NCI-H748 (cell line): ENCODE measurements at regions not wholly inside any gene's neighbourhood (a gene's known extent, or its start where the extent isn't known, plus 50 kb on each side); places are given as distances from the start of the nearest gene placed in this dataset.

Experiments used
- DNase-seq: peaks from one replicate; lab custom pipeline; 2025; ENCODE audit not compliant: unreplicated experiment; lab: John Stamatoyannopoulos, UW

GRCh38 chr20:10986586-10986985 is 312.8 kb upstream of the JAG1 start:
- DNase-seq, result no peak

GRCh38 chr20:10987651-10988383 is 314.0 kb upstream of the JAG1 start:
- no peak for DNase-seq

DNA sequence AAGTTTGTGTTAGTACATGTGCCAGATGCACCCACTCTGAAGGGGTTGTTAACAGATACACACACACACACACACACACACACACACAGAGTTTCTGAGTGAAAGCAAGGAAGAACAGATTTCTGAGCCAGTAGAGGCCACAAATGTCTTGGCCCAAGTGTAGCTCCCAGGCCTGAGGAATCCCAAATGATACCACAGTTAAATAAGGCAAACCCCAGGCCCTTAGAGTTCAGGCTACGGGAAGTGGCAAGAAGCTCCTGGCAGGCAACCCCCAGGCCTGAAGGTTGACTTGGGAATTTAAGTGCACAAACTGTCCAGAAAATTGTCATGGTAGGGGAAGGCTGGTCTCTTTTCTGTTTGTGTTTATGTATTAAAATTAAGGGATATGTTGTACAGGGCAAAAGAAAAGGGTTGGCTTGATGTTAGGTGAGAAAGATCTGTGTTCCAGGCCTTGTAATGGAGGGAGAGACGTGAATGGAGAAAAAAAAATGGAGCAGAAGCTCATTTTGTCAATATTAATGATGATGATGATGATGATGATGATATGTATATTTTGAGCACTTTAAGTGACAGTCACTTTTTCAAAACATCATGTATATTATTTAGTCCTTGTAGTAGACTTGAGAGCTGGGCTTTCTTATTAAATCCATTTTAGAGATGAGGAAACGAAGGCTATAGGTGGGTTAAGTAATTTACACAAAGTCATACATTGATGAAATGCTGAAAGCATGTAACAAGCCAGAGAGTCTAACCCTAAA is 317.0 kb upstream of the JAG1 start:
- DNase-seq, result no peak

DNA sequence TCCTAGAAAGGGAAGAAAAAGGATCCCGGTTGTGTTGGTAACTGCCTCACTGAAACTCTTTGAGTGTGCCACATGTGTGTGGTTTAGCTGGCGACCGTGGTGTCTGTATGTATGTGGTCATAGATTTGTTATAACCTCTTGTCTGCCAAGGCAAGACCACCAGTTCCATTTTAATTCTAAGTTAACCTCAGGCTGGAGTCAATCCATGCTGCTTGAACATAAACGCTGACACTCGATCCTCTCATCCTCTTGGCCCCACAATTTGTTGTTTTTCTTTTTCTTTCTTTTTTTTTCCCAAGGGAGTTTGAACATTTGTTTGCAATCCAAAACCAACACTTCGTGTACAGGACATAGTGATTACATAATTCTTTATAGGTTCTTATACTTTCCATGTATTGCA is 318.9 kb upstream of the JAG1 start:
- DNase-seq, result no peak

DNA sequence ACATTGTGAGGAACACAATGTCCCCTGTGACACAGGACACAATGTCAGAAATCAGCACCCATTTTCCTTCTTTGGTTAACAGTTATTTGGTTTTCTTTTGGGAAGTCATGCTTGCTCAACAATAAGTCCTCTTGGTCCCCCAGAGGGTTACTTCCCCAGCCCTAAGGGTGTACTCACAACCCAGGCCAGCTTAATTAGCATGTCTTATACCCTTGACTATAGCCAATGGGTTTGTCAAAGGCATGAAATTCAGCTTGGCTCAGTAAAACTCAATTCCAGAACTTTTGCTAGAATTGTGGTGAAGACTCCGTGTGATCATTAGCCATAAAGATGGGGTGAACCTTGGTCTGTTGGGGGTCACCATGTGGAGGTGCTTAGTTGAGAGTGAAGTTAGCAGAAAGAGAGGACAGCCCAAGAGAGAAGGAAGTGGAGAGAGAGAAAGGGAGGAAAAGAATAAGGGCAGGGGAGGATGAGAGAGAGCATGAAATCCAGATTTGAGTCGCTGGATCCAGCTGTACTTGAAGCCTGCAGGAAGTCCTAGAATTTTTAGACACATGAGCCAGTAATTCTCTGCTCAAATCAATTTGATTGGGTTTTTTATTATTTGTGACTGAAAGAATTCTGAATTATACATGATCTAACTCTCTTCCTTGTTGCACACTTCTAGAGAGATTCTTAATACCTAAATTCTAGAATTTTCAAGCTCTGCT is 321.3 kb upstream of the JAG1 start:
- no peak for DNase-seq

- no peak for DNase-seq
These were observed 324.7 kb upstream of the JAG1 start for GRCh38 chr20:10998476-10998875.

DNA sequence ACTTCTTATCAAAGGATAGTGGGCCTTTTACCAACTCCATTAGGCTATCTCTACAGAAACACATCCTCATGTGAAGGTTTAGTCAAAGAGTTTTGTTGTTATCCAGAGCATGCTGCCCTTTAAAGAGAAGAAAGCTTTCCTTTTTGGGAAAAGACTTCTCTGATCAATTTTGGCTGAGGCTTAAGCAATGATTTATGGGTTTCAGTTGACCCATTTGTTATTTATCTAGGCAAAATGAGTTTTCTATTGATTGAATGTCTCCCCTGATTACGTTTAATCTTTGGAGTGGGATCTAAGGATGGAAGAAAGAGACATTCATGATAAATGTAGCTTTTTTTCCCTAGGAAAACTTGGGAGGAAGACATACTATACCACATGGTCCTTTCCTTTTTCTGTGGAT is 326.6 kb upstream of the JAG1 start:
- DNase-seq, result no peak

GRCh38 chr20:11001302-11001701 is 327.5 kb upstream of the JAG1 start:
- DNase-seq, result no peak

- DNase-seq, result no peak
These were observed 328.2 kb upstream of the JAG1 start for GRCh38 chr20:11001764-11002540.

GRCh38 chr20:11003341-11003740 is 329.5 kb upstream of the JAG1 start:
- no peak for DNase-seq

GRCh38 chr20:11008444-11009033 is 334.7 kb upstream of the JAG1 start:
- peak; percentile 26 for DNase-seq

- no peak for DNase-seq
These were observed 337.9 kb upstream of the JAG1 start for GRCh38 chr20:11011653-11012052.

DNA sequence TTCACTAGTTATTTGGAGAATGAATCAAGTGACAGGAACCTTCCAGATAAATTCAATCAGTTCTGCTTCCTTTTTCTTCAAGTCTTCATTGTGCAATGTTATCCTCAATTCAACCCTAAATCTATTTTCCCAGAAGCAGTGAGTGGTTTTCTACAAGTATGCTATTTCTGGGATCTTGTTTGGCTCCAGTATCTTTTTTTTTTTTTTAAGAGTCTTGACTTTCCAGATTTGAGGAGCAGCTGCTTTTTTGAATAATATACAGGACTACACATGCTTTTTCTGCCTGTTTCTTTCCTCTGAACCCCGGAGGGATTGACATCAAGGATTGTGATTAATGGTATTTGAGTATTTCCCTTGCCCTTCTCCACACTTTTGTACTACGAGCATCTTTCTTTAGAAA is 339.2 kb upstream of the JAG1 start:
- DNase-seq, result no peak

DNA sequence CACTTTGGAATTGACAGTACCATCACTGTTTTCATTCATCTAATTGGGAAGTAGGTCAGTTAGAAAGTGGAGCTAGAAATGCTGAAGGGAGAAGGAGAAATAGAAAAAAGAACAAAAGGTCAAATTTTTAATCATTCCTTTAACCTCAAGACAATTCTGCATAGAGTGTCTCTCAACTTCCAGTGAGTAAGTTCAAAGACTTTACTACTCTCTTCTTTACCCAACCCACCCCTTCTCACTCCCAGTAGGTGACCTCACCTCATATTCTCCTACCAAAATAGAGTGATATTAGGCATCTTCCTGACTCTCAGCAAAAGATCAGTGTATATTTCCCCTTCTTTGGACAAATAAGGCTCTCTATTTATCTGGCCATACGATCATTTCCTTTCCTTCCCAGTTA is 340.0 kb upstream of the JAG1 start:
- DNase-seq, result no peak

GRCh38 chr20:11015440-11015839 is 341.6 kb upstream of the JAG1 start:
- DNase-seq, result peak; percentile 78

GRCh38 chr20:11017446-11017845 is 343.6 kb upstream of the JAG1 start:
- no peak for DNase-seq

DNA sequence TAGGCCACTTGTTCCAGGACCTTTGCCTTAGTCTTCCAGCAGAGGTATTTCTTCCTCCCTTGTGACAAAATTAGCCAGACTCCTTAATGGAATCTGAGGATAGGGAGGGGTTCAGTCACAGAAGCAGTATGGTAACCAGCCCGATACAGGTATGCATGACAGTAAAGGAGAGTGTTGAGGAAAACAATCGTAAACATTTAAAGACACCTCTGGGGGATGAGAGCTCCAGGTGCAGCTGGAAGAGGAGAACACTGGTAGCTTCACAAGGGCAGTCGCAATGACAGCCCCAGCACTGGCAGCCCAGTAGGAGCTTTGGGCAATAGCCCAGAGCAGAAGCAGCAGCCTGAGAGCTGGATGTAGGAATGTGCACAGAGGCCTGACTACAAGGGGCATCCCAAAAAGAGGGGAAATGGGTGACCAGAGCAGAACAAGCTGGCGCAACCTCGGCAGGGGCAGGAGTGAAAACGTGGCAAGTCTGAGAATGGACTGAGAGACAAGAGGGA is 344.9 kb upstream of the JAG1 start:
- DNase-seq, result no peak

- DNase-seq, result no peak
These were observed 346.9 kb upstream of the JAG1 start for GRCh38 chr20:11020712-11021111.

GRCh38 chr20:11027224-11027623 is 353.4 kb upstream of the JAG1 start:
- DNase-seq, result no peak

GRCh38 chr20:11030351-11030750 is 356.6 kb upstream of the JAG1 start:
- no peak for DNase-seq

DNA sequence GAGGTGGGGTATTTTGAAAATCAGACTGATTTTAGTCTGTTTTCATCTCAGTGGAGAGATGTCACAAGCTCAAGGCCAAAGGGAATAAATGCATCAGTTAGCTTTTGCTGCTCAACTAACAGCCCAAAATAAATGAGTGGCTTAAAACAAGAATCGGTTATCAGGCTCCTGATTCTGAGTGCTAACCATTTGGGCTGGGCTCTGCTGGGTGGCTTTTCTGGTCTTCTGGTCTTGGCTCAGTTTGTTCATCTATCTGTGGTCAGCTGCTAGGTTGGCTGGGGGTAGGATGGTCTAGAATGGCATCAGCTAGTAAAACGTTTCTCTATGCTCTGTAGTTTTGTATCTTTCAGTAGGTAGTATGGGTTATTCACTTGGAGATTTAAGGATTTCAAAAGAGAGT is 357.5 kb upstream of the JAG1 start:
- DNase-seq, result no peak
